NCI-H2227 treated with DMSO at 0.1 percent for 48 hours (cell line): ENCODE measurements at regions not wholly inside any gene's neighbourhood (a gene's known extent, or its start where the extent isn't known, plus 50 kb on each side); places are given as distances from the start of the nearest gene placed in this dataset.

ENCODE experiments used
- DNase-seq: peaks from one replicate; lab custom pipeline; 2025; lab: John Stamatoyannopoulos, UW

GRCh38 chr19:13606156-13606555 lies 99.9 kb upstream of the CACNA1A start:
- no peak for DNase-seq

GRCh38 chr19:13604902-13605586 lies 98.8 kb upstream of the CACNA1A start:
- no peak for DNase-seq

GRCh38 chr19:13600802-13601201 lies 94.5 kb upstream of the CACNA1A start:
- DNase-seq = no peak

- no peak for DNase-seq
Observed at GRCh38 chr19:13600091-13600490, 93.8 kb upstream of the CACNA1A start.

- DNase-seq = no peak
Observed at GRCh38 chr19:13599681-13600080, 93.4 kb upstream of the CACNA1A start.

GRCh38 chr19:13598098-13598497 lies 91.8 kb upstream of the CACNA1A start:
- DNase-seq = no peak

- peak; percentile 44 for DNase-seq
Observed at GRCh38 chr19:13597640-13598039, 91.4 kb upstream of the CACNA1A start.

GRCh38 chr19:13588957-13589833 lies 82.9 kb upstream of the CACNA1A start:
- peak; percentile 57 for DNase-seq

GRCh38 chr19:13585512-13585911 lies 79.2 kb upstream of the CACNA1A start:
- no peak for DNase-seq

- no peak for DNase-seq
Observed at GRCh38 chr19:13583753-13584152, 77.5 kb upstream of the CACNA1A start.

- DNase-seq = no peak
Observed at GRCh38 chr19:13583114-13583513, 76.8 kb upstream of the CACNA1A start.

- no peak for DNase-seq
Observed at GRCh38 chr19:13581576-13581975, 75.3 kb upstream of the CACNA1A start.

GRCh38 chr19:13579388-13580060 lies 73.2 kb upstream of the CACNA1A start:
- DNase-seq = no peak

- no peak for DNase-seq
Observed at GRCh38 chr19:13576726-13577125, 70.4 kb upstream of the CACNA1A start.

- DNase-seq = no peak
Observed at GRCh38 chr19:13574933-13575332, 68.7 kb upstream of the CACNA1A start.

- no peak for DNase-seq
Observed at GRCh38 chr19:13573056-13573667, 66.9 kb upstream of the CACNA1A start.

- no peak for DNase-seq
Observed at GRCh38 chr19:13561461-13561860, 55.2 kb upstream of the CACNA1A start.

GRCh38 chr19:13557756-13558398 lies 51.6 kb upstream of the CACNA1A start:
- no peak for DNase-seq

GRCh38 chr19:13556552-13556951 lies 50.3 kb upstream of the CACNA1A start:
- no peak for DNase-seq
